AG10803 (cell line): ENCODE measurements at regions not wholly inside any gene's neighbourhood (a gene's known extent, or its start where the extent isn't known, plus 50 kb on each side); places are given as distances from the start of the nearest gene placed in this dataset.

Source experiments
- DNase-seq: peaks from one replicate; pipeline ENCODE4 v3.0.0; 2010; ENCODE audit warnings: low read depth
- H3K4me3 ChIP-seq: 2 replicates; pipeline ENCODE4 v1.5.1; 2011; ENCODE audit warnings: mild to moderate bottlenecking, low read length, control low read depth
- CTCF ChIP-seq: conservative IDR thresholded peaks from 2 replicates; pipeline ENCODE4 v1.5.1; 2011; ENCODE audit warnings: mild to moderate bottlenecking, low read length, control low read depth, inconsistent platforms

GRCh38 chr4:91958596-91958995, 345.2 kb upstream of the GRID2 start:
- TF ChIP-seq CTCF: no peak
- no peak for DNase-seq

GRCh38 chr4:91961504-91961903, 342.3 kb upstream of the GRID2 start:
- no peak for TF ChIP-seq CTCF
- DNase-seq: no peak
- no peak overlapping the region for H3K4me3 ChIP-seq

More at GRCh38 chr4:91958596-91958995, 345.2 kb upstream of the GRID2 start:
- no peak overlapping the region for H3K4me3 ChIP-seq

- DNase-seq: no peak
- H3K4me3 ChIP-seq: no peak overlapping the region
- no peak for TF ChIP-seq CTCF
Observed at GRCh38 chr4:91963486-91963885, 340.3 kb upstream of the GRID2 start.

GRCh38 chr4:91965166-91965565, 338.6 kb upstream of the GRID2 start:
- DNase-seq: no peak
- no peak for TF ChIP-seq CTCF
- no peak overlapping the region for H3K4me3 ChIP-seq

- DNase-seq: no peak
- TF ChIP-seq CTCF: no peak
- no peak overlapping the region for H3K4me3 ChIP-seq
Observed at GRCh38 chr4:91973479-91974153, 330.1 kb upstream of the GRID2 start.

- no peak for TF ChIP-seq CTCF
- H3K4me3 ChIP-seq: no peak overlapping the region
- no peak for DNase-seq
Observed at GRCh38 chr4:91984466-91984865, 319.3 kb upstream of the GRID2 start.

GRCh38 chr4:91989914-91990313, 313.9 kb upstream of the GRID2 start:
- H3K4me3 ChIP-seq: no peak overlapping the region
- TF ChIP-seq CTCF: no peak
- no peak for DNase-seq
